Suprapubic skin (tissue), 3 donors: ENCODE measurements at regions not wholly inside any gene's neighbourhood (a gene's known extent, or its start where the extent isn't known, plus 50 kb on each side); places are given as distances from the start of the nearest gene placed in this dataset.

ENCODE experiments used
- CTCF ChIP-seq, 2 donors: fragments of 200-600 bp in 1 of 2; fragments of 450-650 bp in 1 of 2; sonication (generic) in 1 of 2; IDR thresholded peaks; one replicate each; pipeline ENCODE4 v1.5.1; 2016 to 2019; ENCODE audit warnings: antibody characterized with exemption in 2 of 2, mild to moderate bottlenecking in 1 of 2, moderate library complexity in 1 of 2
- POLR2AphosphoS5 ChIP-seq, 3 donors: sonication (generic); formaldehyde crosslinking; IDR thresholded peaks; one replicate each; pipeline ENCODE4 v1.6.1; 2017; ENCODE audit warnings: antibody characterized with exemption in 3 of 3

- TF ChIP-seq CTCF (IDR thresholded peaks at IDR 0.05) = no peak
- no peak for TF ChIP-seq POLR2AphosphoS5 (IDR thresholded peaks at IDR 0.05)
These were observed 324.6 kb upstream of the PDGFD start for GRCh38 chr11:104488561-104488960.
